B cell (primary cell): ENCODE measurements at regions not wholly inside any gene's neighbourhood (a gene's known extent, or its start where the extent isn't known, plus 50 kb on each side); places are given as distances from the start of the nearest gene placed in this dataset.

ENCODE experiments used
- CTCF ChIP-seq: fragments of 200-600 bp; IDR thresholded peaks from one replicate; pipeline ENCODE4 v1.8.0; 2022; ENCODE audit warnings: antibody characterized with exemption, mild to moderate bottlenecking
- EZH2 ChIP-seq: IDR thresholded peaks from 2 replicates; pipeline ENCODE4 v1.6.1; 2012; ENCODE audit warnings: borderline replicate concordance, low read depth, mild to moderate bottlenecking, moderate library complexity, low read length; ENCODE audit not compliant: insufficient read depth, poor library complexity, severe bottlenecking

- TF ChIP-seq CTCF (no peak), EZH2 (no peak)
These were observed 318.5 kb downstream of the CDC5L start for GRCh38 chr6:44706011-44706410.
